NCI-H187 (cell line): ENCODE measurements at regions not wholly inside any gene's neighbourhood (a gene's known extent, or its start where the extent isn't known, plus 50 kb on each side); places are given as distances from the start of the nearest gene placed in this dataset.
A peak's percentile ranks its signal among the peaks of the same experiment; 100 is the strongest.
"Not testable (repeated sequence)": the region's sequence is repeated elsewhere in the genome, so short reads cannot be mapped to it uniquely, and the experiment has no call there.

ENCODE experiments used
- DNase-seq, 2 experiments: peaks; one replicate each; lab custom pipeline; 2025; lab: John Stamatoyannopoulos, UW

DNA sequence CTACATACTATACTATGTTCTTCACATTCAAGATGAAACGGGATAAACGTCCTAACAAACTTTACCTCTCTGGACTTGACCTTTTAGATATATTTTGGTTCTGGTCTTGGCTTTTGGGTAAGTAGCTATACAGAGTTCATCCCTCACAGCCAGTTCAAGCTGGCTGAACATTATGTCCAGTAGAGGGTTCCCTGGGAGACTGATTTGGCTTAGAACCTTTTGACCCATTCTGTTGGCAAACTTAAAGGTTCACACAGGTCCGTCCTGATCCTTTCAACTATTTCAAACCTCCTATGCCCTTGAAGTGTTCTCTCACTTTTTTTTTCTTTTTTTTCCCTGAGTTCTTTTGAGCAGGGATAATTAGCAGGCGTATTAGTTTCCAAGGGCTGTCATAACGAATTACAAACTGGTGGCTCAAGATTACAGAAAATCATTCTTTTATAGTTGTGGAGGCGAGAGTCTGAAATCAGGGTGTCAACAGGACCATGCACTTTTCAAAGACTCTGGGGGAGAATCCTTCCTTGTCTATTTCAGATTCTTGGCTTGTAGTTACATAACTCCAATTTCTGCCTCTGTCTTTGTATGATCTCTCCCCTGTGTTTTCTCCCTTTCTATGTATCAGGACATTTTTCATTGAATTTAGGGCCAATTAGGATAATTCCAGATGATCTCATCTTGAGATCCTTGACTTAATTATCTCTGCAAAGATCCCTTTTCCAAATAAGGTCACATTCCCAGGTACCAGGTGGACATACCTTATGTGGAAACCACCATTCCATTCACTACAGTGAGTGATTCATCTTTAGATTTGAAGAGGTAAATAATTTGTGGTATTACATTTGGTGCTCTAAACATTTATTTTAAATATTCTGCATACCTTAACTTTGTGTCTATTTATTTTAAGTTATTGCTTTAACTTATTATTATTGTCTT, 257.4 kb upstream of the USP25 start:
- DNase-seq = no peak

GRCh38 chr21:15477773-15478172, 252.0 kb upstream of the USP25 start:
- DNase-seq = not testable (repeated sequence)

- DNase-seq = no peak
Observed at GRCh38 chr21:15480160-15480559, 249.6 kb upstream of the USP25 start.

GRCh38 chr21:15483138-15483780, 246.5 kb upstream of the USP25 start:
- DNase-seq = peak in 1 of 2 experiments; percentile 53

DNA sequence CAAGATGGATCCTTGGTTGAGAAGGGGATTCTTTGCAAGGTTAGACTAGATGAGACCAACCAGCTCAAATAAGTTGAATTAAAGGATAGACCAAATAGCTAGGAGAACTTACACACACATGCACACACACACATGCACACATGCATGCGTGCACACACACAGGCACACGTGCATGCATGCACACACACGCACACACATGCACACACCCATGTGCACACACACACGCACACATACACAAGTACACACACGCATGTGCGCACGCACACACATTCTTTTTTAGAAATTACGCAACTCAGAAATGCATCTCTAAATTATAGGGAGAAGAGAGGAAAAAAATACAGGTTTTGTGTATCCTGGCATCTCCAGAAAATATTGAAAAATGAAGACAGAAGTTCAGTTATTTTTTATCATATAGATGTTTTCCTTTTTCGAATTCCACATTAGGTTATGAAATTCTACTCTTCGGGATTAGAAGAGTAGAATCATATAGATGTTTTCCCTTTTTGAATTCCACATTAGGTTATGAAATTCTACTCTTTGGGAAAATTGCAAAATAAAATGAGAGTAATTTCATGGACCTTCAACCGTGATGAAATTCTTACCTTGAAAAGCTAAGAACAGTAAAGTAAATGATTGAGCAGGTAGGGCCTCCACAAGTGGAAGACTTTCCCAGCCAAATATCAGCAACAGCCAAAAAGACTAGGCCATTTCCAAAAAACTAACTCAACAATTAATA, 243.2 kb upstream of the USP25 start:
- no peak for DNase-seq

DNA sequence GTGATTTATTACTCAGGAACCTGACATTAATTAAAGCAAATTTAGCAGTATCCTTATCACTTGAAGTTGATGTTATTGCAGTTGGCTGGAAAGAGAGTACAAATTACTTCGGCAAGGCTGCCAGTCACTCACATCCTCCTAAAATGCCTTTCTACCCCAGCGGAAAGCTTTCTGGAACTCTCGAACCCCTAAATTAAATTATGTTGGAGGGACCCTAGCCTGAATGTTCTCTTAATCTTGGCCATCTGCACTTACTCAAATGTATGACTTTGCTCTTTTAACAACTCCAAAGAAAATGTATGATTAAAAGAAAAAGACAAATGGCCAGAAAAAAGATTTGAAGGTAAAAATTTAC, 242.6 kb upstream of the USP25 start:
- DNase-seq = no peak

DNA sequence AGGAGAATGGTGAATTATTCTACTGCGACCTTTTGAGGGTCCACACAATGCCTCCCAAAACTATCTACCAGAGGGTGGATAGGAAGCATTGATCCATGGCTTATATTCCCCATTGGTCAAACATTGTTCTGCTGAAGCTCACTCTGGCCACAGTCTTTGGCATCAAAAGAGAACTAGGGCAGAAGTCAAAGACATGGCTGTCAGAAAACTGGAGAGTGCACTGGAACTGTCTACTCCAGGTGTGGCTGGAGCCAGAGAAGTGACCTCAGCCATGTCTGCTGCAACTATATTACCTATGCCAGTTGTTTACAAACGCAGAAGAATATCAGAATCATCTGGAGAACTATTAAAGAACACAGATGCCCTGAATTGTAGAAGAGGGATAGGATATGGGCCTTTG, 238.7 kb upstream of the USP25 start:
- no peak for DNase-seq

GRCh38 chr21:15493646-15494045, 236.1 kb upstream of the USP25 start:
- DNase-seq = no peak

DNA sequence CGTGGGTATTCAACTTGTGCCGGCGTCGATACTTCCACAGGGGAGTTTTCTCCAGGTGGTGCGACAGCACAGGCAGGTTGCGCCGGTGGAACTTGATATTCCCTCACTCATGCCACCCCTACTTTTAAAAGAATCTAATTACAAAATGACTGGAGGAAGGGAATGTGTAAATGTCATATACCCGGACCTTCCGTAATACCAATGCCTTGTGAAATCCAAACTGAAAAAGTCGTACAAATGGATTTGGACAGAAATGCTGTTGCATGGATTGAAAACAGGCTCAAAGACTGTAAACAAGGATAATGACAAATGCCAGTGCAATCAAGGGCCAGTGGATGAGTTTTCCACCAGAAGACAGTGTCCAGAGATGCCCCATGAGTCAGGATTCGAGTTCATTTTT, 235.3 kb upstream of the USP25 start:
- no peak for DNase-seq

DNA sequence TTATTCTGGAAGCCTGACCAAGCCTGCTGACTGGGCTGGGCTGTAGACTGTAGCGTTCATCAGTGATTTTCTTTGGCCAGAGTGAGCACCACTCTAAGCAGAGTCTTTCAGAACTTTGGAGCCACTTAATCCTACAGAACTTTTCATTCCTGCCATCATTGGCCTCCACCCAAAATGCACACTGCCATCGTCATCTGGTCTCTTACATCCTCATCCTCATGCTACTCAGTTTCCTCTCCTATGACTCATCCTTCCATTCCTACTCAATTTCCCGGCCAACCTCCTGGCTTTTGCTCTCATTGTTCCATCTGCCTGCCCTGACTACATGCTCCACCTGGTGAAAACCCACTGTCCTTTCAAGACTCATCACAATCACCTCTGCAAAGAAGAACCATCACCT, 233.8 kb upstream of the USP25 start:
- no peak for DNase-seq

DNA sequence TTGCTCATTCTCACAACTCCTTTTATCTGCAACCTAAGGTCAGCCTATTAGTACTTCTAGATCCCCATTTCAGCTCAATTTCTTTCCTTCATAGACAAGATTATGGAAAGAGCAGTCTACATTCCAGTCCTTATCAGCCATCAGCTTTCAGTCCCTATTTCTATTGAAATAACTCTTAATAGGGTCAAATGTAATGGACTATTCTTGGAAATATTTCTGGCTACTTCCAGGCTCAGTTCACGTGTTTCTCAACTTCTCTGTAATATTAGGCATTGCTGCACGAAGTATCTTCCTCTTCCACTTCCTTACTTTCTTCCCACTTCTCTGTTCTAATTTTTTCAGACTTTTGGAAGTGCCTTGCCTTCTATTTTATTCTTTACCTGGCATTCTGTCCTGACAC, 232.9 kb upstream of the USP25 start:
- DNase-seq = no peak

DNA sequence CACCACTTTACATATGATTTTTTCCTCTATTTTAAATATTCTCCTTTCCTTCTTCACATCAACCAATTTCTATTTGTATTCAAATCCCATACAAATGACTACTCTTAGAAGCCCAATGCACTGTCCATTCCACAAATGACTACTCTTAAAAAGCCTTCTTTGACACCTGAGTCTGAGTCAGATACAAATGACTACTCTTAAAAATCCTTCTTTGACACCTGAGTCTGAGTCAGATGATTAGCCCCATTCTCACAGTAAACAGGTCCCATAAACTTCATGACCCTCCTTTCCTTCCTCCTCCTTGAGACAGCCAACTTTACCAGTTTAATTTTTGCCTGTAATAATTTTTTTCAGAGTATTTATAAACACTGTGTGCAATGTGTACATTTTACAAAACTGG, 231.3 kb upstream of the USP25 start:
- no peak for DNase-seq

GRCh38 chr21:15506086-15506485, 223.7 kb upstream of the USP25 start:
- DNase-seq = no peak

GRCh38 chr21:15508554-15508953, 221.2 kb upstream of the USP25 start:
- no peak for DNase-seq

DNA sequence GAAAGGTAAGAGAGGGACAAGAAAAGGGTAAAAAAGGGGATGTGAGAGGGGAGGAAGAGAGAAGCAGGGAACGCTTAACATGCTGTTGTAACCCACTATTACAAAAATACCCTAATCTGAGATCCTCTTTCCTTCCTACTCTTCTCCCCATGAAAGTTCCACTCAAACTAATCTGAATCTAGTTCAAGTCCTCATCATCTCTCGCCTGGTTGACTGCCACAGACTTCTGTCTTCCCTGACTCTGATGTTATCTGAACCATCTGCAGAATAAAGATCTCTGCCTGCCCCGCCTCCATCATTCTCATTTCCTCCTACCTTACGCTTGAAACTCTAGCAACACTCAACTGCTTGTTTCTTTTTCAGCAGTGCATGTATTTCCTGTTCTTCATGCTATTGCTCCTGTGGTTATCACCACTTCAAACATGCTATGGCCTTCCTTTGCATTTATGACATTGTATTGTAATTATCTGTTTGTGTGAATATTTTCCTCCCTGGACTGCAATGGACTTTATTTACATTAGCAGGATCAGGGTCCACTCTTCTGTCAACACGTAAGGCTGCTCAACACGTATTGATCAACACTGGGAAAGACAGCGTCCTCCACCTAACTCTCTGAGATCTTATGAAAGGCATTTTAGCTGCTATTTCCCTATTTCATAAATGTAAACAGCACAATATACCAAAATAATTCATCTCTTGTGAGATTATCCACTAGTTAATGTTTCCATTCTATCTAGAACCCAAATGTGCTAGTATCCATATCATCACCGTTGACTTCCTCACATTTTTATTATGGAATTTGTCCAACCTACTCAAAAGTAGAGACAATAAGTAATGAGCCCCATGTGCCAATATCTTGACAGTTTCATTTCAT, 215.5 kb upstream of the USP25 start:
- no peak for DNase-seq

GRCh38 chr21:15515908-15516307, 213.9 kb upstream of the USP25 start:
- DNase-seq = no peak

DNA sequence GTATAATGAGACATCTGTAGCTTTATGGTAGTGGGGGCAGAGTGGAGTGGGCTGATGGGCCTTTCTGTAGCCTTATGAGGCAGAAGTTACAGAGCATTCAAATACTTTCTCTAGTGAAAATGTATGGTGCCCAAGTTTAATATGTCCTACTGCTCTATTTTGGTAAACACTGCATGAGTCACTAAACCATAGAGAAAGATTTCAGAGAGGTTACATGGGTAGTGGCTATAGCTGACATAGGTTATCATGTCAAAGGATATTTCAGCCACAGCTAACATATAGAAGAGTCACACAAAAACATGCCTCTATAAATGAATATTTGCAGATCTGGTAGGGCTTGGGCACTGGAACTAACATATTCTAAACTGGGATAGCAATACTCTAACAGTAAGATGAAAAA, 212.4 kb upstream of the USP25 start:
- no peak for DNase-seq

- no peak for DNase-seq
Observed at GRCh38 chr21:15520811-15521643, 208.8 kb upstream of the USP25 start.

DNA sequence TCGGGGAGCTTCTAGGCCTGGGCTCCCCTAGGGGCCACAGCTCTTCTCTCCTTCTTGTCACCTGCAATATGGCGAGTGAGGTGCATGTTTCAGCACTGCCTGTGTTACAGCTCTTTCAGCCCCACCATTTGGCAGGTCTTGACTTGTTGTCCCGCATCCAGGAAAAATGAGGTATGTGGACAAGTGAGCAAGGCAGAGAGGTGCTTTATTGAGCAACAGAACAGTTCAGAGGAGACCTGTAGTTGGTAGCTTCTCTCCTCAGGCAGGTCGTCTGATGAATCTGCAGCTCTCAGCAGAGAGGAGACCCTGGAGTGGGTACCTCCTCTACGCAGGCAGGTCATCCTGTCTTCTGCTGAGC, 208.2 kb upstream of the USP25 start:
- no peak for DNase-seq

DNA sequence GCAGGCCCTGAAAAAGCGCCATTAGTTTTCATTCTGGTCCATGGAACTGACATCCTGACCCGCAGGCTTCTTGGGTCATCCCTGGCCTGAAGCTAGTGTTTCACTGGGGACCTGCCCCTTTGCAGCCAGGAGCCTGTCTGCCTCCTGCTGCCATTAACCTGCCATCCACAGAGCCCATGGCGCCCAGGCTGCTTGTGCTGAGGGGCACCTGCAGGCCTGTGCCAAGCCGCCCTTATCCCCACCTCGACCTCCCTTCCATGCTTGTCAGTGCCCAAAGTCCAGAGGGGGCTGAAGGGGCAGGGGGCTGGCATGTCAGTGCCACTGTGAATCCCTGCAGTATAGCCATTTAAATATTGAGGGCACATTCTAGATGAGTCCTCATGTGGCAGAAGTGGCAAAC, 207.6 kb upstream of the USP25 start:
- DNase-seq = no peak

DNA sequence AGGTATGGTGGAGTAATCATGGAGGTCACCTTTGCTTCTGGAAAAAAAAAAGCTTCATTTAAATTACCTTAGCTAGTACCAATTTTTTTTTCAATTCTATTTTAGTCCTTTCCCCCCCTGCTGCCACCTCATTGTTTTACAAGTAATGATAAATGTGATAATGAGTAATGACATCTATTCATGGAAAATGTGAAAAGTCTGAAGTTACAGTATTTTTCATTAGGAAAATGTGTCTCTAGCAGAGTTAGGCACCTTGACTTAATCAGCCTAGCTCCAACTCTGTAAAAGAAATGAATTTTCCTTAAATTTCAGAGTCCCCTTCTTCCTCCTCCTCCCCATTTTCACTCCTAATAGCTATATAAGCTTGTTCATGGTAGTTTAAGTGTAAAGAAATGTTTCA, 204.9 kb upstream of the USP25 start:
- no peak for DNase-seq
